Thyroid gland (tissue), 4 donors: ENCODE measurements at regions not wholly inside any gene's neighbourhood (a gene's known extent, or its start where the extent isn't known, plus 50 kb on each side); places are given as distances from the start of the nearest gene placed in this dataset.

Experiments
- CTCF ChIP-seq, 6 experiments: fragments of 200-600 bp in 3 of 6; fragments of 450-650 bp in 3 of 6; sonication (generic) in 3 of 6; IDR thresholded peaks; one replicate each; pipeline ENCODE4 v1.5.1; 2016 to 2019; ENCODE audit warnings: antibody characterized with exemption in 6 of 6, mild to moderate bottlenecking in 2 of 6, inconsistent platforms in 1 of 6, moderate library complexity in 1 of 6
- POLR2A ChIP-seq, 2 donors: fragments of 450-650 bp; IDR thresholded peaks; one replicate each; pipeline ENCODE4 v1.6.1; 2017; ENCODE audit warnings: antibody characterized with exemption in 2 of 2, mild to moderate bottlenecking in 2 of 2, moderate library complexity in 1 of 2

DNA sequence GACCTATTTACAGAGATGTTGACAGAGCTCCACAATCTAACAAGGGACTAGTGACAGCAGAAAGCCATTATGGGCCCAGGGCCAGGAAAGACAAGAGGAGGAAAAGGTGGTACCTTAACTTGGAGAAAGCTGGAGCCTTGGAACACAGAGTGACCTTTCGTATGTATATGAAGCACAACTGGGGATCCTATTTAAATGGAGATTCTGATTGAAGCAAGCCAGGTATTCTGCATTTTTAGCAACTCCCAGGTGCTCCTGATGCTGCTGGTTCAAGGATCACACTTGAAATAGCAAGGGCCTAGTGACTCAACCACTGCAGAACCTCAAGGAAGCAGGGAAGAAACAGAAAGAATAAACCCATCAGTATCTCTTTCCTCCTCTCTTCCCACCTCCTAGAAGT is 99.4 kb downstream of the TMEM47 start:
- TF ChIP-seq CTCF (IDR thresholded peaks at IDR 0.05) (no peak), POLR2A (IDR thresholded peaks at IDR 0.05) (no peak)
